GM18508 (cell line): ENCODE measurements at regions not wholly inside any gene's neighbourhood (a gene's known extent, or its start where the extent isn't known, plus 50 kb on each side); places are given as distances from the start of the nearest gene placed in this dataset.
"Not testable (repeated sequence)": the region's sequence is repeated elsewhere in the genome, so short reads cannot be mapped to it uniquely, and the experiment has no call there.

Source experiments
- ATAC-seq: cut with Tn5 transposase; IDR thresholded peaks from one replicate; pipeline ENCODE4 v1.9.1; 2021; ENCODE audit warnings: moderate number of reproducible peaks; ENCODE audit not compliant: insufficient read depth, unreplicated experiment

DNA sequence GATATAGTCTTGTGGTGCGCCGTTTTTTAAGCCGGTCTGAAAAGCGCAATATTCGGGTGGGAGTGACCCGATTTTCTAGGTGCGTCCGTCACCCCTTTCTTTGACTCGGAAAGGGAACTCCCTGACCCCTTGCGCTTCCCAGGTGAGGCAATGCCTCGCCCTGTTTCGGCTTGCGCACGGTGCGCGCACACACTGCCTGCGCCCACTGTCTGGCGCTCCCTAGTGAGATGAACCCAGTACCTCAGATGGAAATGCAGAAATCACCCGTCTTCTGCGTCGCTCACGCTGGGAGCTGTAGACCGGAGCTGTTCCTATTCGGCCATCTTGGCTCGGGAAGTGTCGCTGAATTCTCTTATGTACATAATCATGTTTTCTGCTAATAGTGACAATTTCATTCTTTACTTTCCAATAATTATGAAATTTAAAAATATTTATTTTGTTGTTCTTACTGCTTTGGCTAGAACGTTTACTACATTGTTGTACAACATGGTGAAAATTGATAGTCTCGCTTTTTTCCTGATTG, 61.2 kb upstream of the MINDY3 start:
- not testable (repeated sequence) for ATAC-seq

DNA sequence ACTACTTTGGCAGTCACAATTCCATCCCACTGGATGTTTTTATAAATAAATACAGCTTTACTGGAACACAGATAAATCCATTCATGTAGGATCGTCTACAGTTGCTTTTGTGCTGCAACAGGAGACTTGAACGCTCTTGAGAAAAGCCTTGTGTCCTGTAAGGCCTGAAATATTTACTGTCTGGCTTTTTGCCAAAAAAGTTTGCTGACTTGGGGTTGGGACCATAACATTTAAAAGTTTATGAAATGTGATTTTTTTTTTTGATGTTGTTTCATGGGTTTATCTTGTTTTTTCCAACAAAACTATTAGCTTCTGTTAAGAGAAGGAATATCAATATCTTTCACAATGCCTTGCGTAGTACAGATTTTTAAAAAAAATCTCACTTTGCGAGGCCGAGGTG, 71.1 kb upstream of the MINDY3 start:
- no peak for ATAC-seq

DNA sequence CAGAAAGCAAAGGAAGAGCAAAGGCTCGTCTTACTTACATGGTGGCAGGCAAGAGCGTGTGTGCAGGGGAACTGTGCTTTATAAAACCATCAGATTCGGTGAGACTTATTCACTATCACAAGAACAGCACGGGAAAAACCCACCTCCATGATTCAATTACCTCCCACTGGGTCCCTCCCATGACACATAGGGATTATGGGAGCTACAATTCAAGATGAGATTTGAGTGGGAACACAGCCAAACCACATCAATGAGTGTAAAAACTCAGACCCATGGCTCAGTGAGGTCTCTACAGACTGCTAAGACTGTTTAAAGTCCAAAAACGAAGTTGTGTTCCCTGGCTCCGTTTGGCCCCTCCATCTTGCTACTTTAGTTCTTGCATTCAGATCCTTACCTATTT, 79.2 kb upstream of the MINDY3 start:
- ATAC-seq, result not testable (repeated sequence)

DNA sequence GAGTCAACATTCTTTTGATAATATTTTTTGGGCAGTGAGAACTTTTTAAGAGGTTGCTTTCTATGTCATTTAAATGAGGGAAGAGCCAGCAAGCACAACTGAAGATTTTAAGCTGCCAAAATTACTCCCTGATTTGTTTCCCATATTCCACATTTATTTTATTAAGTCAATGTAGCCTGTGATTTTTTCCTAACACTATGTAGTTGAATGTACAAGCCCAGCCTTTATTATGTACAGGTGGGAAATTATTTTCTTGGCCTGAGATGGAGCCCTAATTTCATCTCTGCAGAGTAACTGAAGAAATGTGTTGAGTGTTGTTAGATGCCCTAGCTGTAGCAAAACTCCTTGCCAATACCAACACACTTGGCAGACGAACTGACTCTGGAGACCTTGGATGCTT, 83.1 kb upstream of the MINDY3 start:
- no peak for ATAC-seq

DNA sequence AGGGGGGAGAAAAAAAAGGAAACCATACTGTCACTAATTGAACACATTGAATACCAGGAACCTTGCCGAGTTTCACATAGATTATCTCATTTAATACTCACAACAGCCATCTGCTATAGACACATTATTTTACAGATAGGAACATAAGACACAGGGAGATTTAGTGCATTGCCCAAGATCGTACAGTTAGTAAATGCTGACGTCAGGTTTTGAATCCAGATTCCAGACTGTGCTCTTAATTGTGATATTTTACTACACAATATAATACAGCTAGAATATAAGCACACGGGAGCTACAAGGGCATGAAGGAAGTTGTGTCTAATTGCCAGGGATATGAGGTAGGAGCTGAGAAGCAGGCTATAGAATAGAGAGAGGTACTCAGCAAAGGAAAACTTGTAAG, 93.9 kb upstream of the MINDY3 start:
- ATAC-seq, result no peak

DNA sequence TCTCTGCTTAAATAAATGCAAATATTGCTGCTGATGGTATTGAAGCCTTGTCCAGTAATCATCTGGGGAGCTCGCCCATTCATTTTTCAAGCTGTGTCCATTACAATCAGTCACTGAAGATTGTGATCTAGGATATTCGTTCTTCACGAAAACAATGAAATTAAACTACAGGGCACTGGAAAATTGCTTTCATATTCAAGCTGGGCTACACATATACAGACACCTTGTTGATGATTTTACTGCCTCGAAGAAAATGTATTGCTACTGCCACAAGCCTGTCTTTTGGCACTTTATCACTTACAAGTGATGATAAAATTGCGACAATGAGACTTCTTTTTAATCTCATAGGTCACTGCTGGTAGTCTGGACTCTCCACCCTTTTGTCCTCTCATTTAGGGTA, 100.0 kb upstream of the MINDY3 start:
- no peak for ATAC-seq

DNA sequence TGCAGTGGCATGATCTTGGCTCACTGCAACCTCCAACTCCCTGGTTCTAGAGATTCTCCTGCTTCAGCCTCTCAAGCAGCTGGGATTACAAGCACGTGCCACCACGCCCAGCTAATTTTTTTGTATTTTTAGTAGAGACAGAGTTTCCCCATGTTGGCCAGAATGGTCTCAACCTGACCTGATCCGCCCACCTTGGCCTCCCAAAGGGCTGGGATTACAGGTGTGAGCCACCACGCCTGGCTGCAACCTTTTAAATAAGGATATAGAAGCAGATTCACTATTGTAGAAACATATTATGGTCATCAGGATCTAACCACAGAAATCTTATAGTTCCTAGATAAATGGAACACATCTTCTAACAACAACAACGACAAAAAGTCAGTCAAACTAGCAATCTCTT, 112.4 kb upstream of the MINDY3 start:
- ATAC-seq, result not testable (repeated sequence)

DNA sequence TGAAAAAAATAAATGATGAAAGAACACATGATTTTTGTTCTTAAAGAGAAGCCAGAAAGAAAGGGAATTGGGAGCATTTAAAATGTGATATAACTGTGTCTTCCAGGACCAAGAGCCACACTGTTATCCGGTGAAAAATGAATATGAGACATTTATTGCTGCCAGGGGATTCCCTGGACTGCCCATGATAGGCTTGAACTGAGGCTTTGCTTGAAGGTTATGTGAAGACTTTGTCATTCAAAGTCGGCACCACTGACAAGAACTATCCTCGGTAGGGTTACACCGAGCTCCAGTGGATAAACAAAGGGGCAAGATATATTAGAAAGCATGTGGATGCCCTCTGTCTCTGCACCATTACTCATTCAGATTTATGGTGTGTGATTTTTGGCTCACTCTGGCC, 125.4 kb upstream of the MINDY3 start:
- ATAC-seq, result no peak

DNA sequence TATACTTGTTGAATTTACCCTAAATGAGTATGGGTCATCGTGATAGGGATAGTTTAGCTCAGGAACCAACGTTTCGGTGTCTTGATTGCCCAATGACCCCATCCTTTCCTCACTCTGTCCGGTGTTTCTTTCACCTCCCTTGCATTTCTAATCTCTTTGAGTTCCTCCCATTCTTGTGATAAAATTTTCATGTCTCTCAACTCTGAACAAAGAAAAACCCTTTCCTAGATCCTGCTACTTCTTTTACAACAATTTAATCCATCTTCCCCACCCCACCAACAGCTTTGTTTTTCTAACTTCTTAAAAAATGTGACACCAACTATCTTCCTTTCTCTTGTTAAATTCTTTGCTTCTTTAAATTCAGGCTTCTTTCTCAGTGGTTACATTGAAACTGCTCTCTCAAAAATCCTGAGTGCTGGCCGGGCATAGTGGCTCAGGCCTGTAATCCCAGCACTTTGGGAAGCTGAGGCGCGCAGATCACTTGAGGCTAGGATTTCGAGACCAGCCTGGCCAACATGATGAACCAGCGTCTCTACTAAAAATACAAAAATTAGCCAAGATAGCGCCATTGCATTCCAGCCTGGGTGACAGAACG, 130.3 kb upstream of the MINDY3 start:
- ATAC-seq, result no peak

DNA sequence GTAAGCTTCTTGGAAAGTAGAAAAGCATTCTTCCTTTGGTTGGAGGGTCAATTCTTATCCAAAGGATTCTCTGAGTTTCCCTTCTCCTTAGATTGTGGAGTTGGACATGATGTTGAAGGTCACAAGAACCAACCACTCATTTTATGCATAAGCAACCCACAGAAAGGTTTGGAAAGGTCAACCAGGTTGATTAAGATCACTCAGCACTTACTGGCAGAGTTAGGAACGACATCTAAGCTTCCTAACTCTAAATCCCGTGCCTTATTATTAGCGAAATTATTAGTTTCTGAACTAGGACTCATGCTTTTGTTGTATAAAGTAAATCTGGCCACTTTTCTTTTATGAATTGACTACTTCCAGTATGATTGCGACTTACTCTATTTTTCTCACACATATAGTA, 137.0 kb upstream of the MINDY3 start:
- ATAC-seq, result no peak

DNA sequence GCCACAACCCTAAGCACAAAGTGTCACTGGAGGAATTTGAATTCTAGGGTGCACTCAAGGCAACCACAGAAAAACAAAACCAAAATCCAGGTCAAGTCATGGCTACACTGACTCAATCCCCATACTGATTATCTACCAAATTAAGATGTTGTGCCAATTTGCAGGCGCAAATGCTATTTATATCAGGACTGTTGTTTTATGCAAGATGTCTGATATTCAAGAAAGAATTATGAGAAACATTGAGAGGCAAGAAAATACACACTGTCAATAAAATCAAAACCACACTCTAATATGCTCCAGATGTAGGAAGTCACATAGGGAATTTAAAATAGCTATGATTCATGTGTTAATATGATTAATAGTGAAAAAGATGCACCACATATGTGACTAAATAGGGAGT, 141.3 kb upstream of the MINDY3 start:
- ATAC-seq, result no peak

DNA sequence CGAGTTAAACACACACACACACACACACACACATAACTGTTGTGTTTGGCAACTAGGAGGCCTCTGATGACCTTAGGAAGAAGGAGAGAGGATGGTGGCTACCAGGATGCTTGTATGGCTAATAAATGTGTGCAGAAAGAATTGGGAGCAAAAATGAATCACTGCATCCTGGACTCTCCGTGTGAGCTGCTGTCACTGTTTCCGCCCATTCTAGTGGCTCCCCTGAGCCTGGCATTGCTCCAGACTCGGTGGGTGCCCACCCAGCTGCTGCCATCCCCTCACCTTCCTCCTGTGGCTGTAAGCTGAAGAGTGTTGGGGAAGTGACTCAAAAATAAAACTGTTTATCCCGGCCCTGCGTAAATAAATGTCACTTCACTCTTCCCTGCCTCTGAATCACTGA, 149.5 kb upstream of the MINDY3 start:
- ATAC-seq, result no peak

DNA sequence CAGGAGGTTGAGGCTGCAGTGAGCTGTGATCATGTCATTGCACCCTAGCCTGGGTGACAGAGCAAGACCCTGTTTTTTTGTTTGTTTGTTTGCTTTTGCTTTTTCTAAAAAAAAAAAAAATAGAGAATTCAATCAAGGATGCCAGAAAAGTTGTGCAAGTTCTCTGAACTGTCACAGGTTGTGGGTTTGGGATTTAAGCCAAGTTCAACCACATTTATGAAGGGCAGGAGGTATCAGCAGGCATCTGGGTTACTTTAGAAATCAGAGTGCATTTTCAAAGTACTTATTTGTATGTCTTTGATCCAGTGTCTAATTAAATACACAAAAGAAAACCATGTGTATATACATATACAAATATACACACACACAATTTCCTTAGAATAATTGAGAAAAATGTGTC, 151.2 kb upstream of the MINDY3 start:
- no peak for ATAC-seq

DNA sequence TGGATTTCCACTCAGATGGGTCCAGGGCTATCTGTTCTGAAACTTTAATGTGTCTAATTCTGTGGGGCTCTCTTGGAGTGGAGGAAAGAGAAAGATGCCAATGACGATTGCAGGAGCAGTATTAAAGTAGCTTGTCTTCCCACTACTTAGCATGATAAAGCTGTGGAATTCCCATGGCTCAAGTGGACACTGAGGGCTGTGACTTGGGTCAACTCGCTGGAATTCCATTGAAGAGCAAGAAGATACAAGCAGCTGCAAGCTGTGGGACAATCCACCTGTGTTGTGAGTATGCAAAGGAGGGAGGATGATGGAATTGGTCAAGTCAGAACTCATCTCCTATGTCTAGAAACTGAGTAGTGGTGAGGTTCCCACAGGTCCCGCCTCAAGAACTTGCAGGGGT, 154.2 kb upstream of the MINDY3 start:
- no peak for ATAC-seq

DNA sequence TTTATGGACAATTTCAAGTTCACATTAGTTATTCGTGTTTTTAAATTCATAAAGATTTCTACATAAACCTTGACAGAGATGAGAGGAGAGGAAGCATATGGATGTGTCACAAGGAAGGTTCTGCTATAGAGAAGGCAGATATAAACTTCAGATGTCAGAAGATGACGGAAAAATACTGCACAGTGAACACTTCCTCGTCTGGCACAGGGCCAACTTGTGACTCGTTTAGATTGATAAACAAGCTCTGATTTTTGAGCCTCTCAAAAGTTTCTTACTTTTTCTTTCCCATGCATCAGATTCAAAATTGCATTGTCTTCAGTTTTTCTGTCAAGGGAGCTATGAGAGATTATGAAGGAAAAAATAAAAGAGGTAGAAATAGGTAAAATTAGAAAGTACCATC, 156.4 kb upstream of the MINDY3 start:
- ATAC-seq, result no peak

DNA sequence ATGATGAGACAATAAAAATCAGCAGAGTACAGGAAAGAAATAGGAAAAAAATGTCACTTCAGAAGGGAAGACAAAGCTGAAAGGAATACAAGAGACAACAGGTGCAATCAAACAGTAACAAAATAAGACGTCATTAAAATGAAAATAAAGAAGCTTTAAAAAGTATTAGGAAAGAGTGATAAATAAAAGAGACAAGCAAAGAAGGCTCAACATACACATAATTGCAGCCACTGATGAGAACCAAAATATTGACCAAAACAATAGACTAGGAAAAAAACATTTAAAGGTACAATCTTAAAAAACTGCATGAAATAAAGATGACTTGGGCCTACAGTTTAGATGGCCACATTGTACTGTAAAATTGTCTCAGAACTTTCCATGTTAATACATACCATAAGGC, 160.5 kb upstream of the MINDY3 start:
- no peak for ATAC-seq

DNA sequence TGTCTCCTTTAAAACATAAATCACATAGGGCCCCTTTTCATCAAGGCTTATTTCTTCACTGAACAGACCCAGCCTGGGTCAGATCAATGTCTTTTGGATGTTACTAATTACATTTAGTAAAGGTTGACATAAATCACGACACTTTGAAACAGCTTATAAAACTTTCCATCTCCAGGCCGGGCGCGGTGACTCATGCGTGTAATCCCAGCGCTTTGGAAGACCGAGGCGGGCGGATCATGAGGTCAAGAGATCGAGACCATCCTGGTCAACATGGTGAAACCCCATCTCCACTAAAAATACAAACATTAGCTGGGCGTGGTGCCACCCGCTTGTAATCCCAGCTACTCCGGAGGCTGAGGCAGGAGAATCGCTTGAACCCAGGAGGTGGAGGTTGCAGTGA, 166.5 kb upstream of the MINDY3 start:
- ATAC-seq, result not testable (repeated sequence)

DNA sequence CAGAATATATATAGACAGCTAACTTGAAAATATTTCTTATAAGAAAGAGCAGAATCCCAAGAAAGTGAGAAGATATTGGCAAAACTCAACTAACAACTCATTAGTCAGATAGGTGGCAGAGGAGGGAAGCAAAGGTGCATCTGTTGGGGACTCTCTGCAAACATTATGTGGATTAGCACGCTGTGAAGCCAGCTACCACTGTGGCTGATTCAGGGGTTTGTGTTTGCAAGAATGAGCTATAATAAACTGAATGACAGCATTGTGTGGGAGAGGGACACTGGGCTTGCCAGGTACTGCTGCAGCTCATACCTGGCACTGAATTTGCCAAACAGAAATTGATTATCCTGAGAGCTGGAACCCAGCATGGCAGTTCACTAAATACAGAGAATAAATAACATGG, 170.3 kb upstream of the MINDY3 start:
- ATAC-seq, result no peak

DNA sequence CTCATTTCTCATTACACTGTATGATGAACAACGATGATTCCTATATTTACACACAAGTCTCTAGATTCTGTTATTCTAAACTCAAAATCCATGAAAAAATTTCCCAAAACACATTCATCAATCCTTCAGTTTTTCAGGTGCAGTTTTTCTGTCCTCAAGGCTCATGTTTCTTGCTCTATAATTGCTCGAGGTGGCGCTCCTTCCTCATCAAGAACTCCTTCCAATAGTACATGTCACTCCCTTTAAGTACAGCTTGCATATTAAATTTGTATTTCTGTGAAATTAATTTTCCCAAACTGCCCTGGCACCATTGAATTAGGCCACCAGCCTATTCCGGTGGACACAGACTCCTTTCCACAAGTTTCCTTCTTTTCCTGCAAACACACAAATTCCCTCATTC, 188.7 kb upstream of the MINDY3 start:
- ATAC-seq, result no peak

DNA sequence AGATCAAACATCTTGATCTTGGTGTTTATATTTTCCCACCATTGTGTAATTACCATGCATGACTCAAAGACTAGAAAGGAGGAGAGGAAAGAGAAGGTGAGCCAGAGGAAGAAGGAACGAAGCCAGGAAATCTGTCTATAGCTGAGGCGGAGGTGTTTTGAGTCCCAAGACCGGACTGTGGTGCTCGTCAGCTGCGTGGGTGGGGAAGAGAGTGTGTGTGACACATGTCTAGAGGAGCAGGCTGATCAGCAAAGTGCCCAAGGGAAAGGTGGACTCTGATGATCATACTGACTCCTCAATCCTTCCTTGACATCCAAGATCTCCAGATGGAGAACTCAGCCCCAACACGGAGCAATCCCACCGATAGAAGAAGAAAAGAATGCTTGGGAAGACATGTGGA, 189.5 kb upstream of the MINDY3 start:
- ATAC-seq, result no peak

DNA sequence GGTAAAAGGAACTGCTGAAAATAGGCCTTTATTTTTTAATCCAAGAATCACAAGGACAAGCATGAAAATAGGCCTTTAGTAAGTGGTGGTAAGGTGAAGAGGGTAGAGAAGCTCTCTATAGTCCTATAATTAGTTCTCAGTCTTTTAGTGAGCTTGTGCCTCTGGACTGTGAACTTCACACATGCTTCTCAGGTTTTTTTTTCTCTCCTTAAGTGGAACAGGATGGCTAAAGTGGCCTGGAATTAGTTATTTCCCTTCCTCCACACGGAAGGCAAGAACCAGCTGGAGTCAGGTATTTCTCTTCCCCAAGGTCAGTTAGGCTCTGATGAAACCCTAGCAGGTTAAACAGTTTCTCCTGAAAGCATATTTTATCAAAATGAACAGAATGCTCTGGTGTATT, 203.0 kb upstream of the MINDY3 start:
- no peak for ATAC-seq

DNA sequence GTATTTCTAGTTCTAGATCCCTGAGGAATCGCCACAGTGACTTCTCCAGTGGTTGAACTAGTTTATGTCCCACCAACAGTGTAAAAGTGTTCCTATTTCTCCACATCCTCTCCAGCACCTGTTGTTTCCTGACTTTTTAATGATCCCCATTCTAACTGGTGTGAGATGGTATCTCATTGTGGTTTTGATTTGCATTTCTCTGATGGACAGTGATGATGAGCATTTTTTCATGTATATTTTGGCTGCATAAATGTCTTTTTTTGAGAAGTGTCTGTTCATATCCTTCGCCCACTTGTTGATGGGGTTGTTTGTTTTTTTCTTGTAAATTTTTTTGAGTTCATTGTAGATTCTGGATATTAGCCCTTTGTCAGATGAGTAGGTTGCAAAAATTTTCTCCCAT, 223.2 kb upstream of the MINDY3 start:
- ATAC-seq, result not testable (repeated sequence)

DNA sequence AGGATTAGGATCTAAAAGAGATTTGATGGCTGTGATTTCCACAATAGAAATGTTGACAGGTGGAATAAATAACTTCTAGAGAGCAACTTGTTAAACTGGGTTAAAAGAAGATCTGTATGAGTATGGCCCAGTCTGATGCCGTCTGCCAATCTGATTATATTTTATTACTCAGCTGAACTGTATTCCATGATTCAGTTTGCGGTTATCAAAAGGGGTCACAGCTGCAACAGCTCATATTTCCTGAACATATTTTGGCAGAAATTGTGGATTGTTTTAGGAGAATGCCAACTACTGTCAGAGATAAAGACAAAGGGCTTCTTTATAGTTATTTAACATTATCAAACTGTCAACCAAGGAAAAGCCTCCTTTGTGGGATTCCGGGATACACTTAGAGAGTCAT, 244.8 kb upstream of the MINDY3 start:
- ATAC-seq, result no peak
